HAP-1 (cell line): ENCODE measurements at regions not wholly inside any gene's neighbourhood (a gene's known extent, or its start where the extent isn't known, plus 50 kb on each side); places are given as distances from the start of the nearest gene placed in this dataset.
A peak's percentile ranks its signal among the peaks of the same experiment; 100 is the strongest.

Experiments used
- DNase-seq, 2 experiments: peaks; one replicate each; pipeline ENCODE4 v3.0.0-alpha.2; 2016 to 2020; ENCODE audit warnings: low spot score in 2 of 2
- H3K27me3 ChIP-seq: fragments of 250-450 bp; sonication (Bioruptor Pico); 2 replicates; pipeline ENCODE4 v1.5.1; 2020; ENCODE audit warnings: low read depth, mild to moderate bottlenecking, moderate library complexity
- H3K36me3 ChIP-seq: fragments of 250-450 bp; sonication (Bioruptor Pico); replicated peaks from 2 replicates; pipeline ENCODE4 v1.5.1; 2020; ENCODE audit warnings: mild to moderate bottlenecking
- H3K4me1 ChIP-seq: fragments of 250-450 bp; sonication (Bioruptor Pico); 2 replicates; pipeline ENCODE4 v1.5.1; 2020; ENCODE audit warnings: mild to moderate bottlenecking
- H3K4me3 ChIP-seq: fragments of 250-450 bp; sonication (Bioruptor Pico); 2 replicates; pipeline ENCODE4 v1.5.1; 2020; ENCODE audit warnings: mild to moderate bottlenecking, moderate library complexity
- H3K9me3 ChIP-seq: fragments of 250-450 bp; sonication (Bioruptor Pico); 2 replicates; pipeline ENCODE4 v1.5.1; 2020; ENCODE audit warnings: mild to moderate bottlenecking, moderate library complexity
- in situ Hi-C: fragments of 300-500 bp; cut with MboI; formaldehyde crosslinking; loops from 3 replicates; pipeline ENCODE4 v1.14.3; 2020; ENCODE audit warnings: low sequenced_read_pairs, inconsistent platforms, mixed read lengths

- Histone ChIP-seq H3K27me3 (no peaks in the 10 kb centered on the region), H3K4me1 (peaks cover 5% of the 10 kb centered on the region; the same call in 1 of the 2 replicates), H3K9me3 (peaks cover 5% of the 10 kb centered on the region), H3K4me3 (no peak overlapping the region), H3K36me3 (no peaks in the 10 kb centered on the region)
- peak; percentile 36 to 61 for DNase-seq
- in situ Hi-C loops, result no loop called here
These were observed 79.5 kb downstream of the EGLN3 start for GRCh38 chr14:33871394-33871793.

GRCh38 chr14:33866425-33867088 is 84.3 kb downstream of the EGLN3 start:
- Histone ChIP-seq H3K36me3 (no peaks in the 10 kb centered on the region), H3K27me3 (no peaks in the 10 kb centered on the region), H3K4me3 (no peak overlapping the region), H3K9me3 (peaks cover 5% of the 10 kb centered on the region), H3K4me1 (peaks cover 1% of the 10 kb centered on the region; the same call in 1 of the 2 replicates)
- in situ Hi-C loops, result no loop called here
- DNase-seq, result no peak

GRCh38 chr14:33862261-33862802 is 88.5 kb downstream of the EGLN3 start:
- in situ Hi-C loops, result no loop called here
- no peaks in the 10 kb centered on the region for H3K27me3 ChIP-seq
- no peaks in the 10 kb centered on the region for H3K36me3 ChIP-seq
- no peaks in the 10 kb centered on the region for H3K4me1 ChIP-seq
- no peak for DNase-seq
- no peak overlapping the region for H3K4me3 ChIP-seq
- H3K9me3 ChIP-seq, result no peaks in the 10 kb centered on the region

GRCh38 chr14:33859306-33859705 is 91.6 kb downstream of the EGLN3 start:
- in situ Hi-C loops, result no loop called here
- H3K36me3 ChIP-seq, result no peaks in the 10 kb centered on the region

GRCh38 chr14:33857650-33858049 is 93.2 kb downstream of the EGLN3 start:
- Histone ChIP-seq H3K9me3 (no peaks in the 10 kb centered on the region), H3K36me3 (no peaks in the 10 kb centered on the region), H3K4me1 (no peaks in the 10 kb centered on the region; the same call in 1 of the 2 replicates), H3K4me3 (no peak overlapping the region), H3K27me3 (no peaks in the 10 kb centered on the region)
- DNase-seq, result no peak
- in situ Hi-C loops, result no loop called here

More at GRCh38 chr14:33859306-33859705, 91.6 kb downstream of the EGLN3 start:
- H3K9me3 ChIP-seq, result no peaks in the 10 kb centered on the region
- no peaks in the 10 kb centered on the region for H3K27me3 ChIP-seq
- DNase-seq, result no peak
- no peak overlapping the region for H3K4me3 ChIP-seq
- no peaks in the 10 kb centered on the region for H3K4me1 ChIP-seq

- H3K27me3 ChIP-seq, result no peaks in the 10 kb centered on the region
- H3K36me3 ChIP-seq, result no peaks in the 10 kb centered on the region
- in situ Hi-C loops, result no loop called here
- H3K4me1 ChIP-seq, result peaks cover 15% of the 10 kb centered on the region
- H3K9me3 ChIP-seq, result no peaks in the 10 kb centered on the region
- DNase-seq, result no peak
- H3K4me3 ChIP-seq, result no peak overlapping the region
These were observed 95.2 kb downstream of the EGLN3 start for GRCh38 chr14:33855672-33856071.
